ENCODE measurements at regions not wholly inside any gene's neighbourhood (a gene's known extent, or its start where the extent isn't known, plus 50 kb on each side); places are given as distances from the start of the nearest gene placed in this dataset.

DNA sequence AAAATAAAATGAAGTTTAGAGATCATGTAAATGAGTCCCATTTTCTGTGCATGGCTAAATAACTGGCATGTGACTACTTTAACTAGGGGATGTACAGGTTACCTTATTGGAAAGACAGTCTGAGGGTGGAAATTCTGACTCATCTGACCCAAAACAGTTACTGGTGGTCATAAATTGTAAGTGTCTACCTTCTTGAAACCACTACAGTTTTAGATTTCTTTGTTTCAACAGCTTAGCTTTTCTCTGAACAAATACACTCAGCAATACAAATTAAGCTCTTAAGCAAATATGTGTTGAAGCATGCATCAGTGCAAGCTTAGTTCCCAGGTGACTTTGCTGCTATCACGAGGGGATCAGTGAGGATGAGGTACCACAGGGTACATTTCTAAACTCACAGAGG, 60.7 kb upstream of the PGM2 start:
- Histone ChIP-seq H3K27ac (no peak overlapping the region), H3K27me3 (no peaks in the 10 kb centered on the region), H3K9me3 (no peaks in the 10 kb centered on the region), H3K36me3 (no peaks in the 10 kb centered on the region), H3K4me1 (no peaks in the 10 kb centered on the region), H3K4me3 (no peak overlapping the region)
- intact Hi-C loops (cut with DNase I): no loop called here
- no peak for DNase-seq
- 38 to 53% methylated on average over 1 of the region's 1 CpG for WGBS, 2 donors
- TF ChIP-seq, protein P1, sequence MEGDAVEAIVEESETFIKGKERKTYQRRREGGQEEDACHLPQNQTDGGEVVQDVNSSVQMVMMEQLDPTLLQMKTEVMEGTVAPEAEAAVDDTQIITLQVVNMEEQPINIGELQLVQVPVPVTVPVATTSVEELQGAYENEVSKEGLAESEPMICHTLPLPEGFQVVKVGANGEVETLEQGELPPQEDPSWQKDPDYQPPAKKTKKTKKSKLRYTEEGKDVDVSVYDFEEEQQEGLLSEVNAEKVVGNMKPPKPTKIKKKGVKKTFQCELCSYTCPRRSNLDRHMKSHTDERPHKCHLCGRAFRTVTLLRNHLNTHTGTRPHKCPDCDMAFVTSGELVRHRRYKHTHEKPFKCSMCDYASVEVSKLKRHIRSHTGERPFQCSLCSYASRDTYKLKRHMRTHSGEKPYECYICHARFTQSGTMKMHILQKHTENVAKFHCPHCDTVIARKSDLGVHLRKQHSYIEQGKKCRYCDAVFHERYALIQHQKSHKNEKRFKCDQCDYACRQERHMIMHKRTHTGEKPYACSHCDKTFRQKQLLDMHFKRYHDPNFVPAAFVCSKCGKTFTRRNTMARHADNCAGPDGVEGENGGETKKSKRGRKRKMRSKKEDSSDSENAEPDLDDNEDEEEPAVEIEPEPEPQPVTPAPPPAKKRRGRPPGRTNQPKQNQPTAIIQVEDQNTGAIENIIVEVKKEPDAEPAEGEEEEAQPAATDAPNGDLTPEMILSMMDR (IDR thresholded peaks at IDR 0.05): no peak
- TF ChIP-seq POLR2AphosphoS5 (IDR thresholded peaks at IDR 0.05) (no peak), EP300 (IDR thresholded peaks at IDR 0.05) (no peak), POLR2A (IDR thresholded peaks at IDR 0.05) (no peak)

DNA sequence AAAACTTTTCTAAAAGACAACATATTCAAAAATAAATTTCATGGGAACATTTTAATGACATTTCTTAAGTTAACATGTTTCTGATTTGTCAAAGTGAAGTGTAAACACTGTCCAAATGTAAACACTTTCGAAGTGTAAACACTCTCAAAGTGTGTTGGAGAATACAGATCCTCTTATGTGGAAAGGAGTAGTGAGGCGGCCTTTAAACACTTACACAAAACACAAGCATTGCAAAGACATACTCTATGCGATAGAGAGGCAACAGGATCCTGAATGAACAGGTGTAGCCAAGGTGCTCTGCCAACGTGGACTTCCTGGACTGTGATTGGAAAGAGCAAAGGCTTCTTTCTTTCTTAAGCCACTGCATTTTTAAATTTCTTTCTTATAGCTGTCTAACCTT, 62.7 kb upstream of the PGM2 start:
- no peak overlapping the region for H3K27ac ChIP-seq
- DNase-seq: no peak
- no peaks in the 10 kb centered on the region for H3K36me3 ChIP-seq
- H3K4me1 ChIP-seq: no peaks in the 10 kb centered on the region
- no peaks in the 10 kb centered on the region for H3K9me3 ChIP-seq
- intact Hi-C loops (cut with DNase I): no loop called here
- no peaks in the 10 kb centered on the region for H3K27me3 ChIP-seq
- 43 to 65% methylated on average over 4 of the region's 4 CpGs for WGBS, 2 donors
- no peak for TF ChIP-seq POLR2A (IDR thresholded peaks at IDR 0.05)
- TF ChIP-seq, protein P1 (IDR thresholded peaks at IDR 0.05): no peak
- no peak for TF ChIP-seq EP300 (IDR thresholded peaks at IDR 0.05)
- no peak overlapping the region for H3K4me3 ChIP-seq

DNA sequence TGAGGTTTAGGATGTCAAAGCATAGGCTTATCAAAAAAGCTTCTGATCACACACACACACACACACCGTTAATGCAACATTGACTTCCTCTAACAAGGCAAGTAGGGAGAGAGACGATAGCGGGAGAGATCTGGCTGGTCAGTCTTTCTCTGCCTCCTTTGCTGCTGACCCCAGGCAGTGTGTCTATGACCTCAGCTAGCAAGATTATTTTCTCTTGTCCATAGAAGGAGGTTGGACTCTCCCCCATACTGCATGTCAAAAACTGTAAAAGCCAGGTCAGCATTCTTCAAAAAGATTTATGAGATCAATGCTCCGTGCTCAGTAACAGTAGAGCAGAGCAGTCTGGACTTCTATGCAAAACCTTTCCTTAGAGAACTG, 63.5 kb upstream of the PGM2 start:
- WGBS, 2 donors: 64 to 78% methylated on average over 4 of the region's 4 CpGs

DNA sequence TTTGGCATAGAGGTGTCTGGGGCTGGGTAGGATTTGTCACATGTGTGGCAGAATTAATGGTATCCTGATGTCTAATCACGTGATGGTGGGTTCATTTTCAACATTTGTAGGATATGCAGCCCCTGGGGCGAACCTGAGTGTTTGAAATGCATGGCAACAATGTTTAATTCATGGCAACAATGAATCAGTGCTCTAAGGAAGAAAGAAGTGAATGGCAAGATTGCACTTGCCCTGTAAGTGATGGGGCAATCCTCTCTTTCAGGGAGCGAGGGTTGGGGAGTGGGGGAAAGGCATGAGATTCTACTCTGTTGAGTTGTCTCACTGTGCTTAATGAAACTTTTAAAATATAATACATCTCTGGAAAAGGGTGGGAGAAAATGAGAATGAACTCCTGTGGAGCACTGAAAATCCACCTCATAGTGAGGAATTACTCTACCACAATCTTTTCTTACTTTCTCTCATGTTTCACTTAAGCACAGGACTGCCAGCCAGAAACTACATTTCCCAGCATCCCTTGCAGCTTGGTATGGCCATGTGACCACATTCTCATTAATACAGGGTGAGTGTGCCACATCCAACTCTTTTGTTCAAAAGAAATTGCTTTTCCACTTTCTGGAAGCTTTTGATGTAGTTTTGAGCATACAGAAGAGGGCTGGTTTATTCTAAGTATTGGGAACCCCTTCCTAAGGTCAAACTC, 64.0 kb upstream of the PGM2 start:
- no peaks in the 10 kb centered on the region for H3K27me3 ChIP-seq
- H3K9me3 ChIP-seq: no peaks in the 10 kb centered on the region
- no peaks in the 10 kb centered on the region for H3K4me1 ChIP-seq
- H3K36me3 ChIP-seq: no peaks in the 10 kb centered on the region
- H3K27ac ChIP-seq: no peak overlapping the region
- no peak for TF ChIP-seq POLR2AphosphoS5 (IDR thresholded peaks at IDR 0.05)
- no peak for TF ChIP-seq EP300 (IDR thresholded peaks at IDR 0.05)
- TF ChIP-seq POLR2A (IDR thresholded peaks at IDR 0.05): no peak
- TF ChIP-seq, protein P1 (IDR thresholded peaks at IDR 0.05): no peak
- WGBS, 2 donors: 80 to 93% methylated on average over 3 of the region's 3 CpGs
- intact Hi-C loops (cut with DNase I): no loop called here
- DNase-seq: no peak
- H3K4me3 ChIP-seq: no peak overlapping the region

More for the DNA sequence above, 63.5 kb upstream of the PGM2 start:
- Histone ChIP-seq H3K4me3 (no peak overlapping the region), H3K4me1 (no peaks in the 10 kb centered on the region), H3K9me3 (no peaks in the 10 kb centered on the region), H3K36me3 (no peaks in the 10 kb centered on the region), H3K27ac (no peak overlapping the region), H3K27me3 (no peaks in the 10 kb centered on the region)
- no peak for DNase-seq
- TF ChIP-seq EP300 (IDR thresholded peaks at IDR 0.05) (no peak), POLR2AphosphoS5 (IDR thresholded peaks at IDR 0.05) (no peak), POLR2A (IDR thresholded peaks at IDR 0.05) (no peak)
- TF ChIP-seq, protein P1 (IDR thresholded peaks at IDR 0.05): no peak
- intact Hi-C loops (cut with DNase I): no loop called here

DNA sequence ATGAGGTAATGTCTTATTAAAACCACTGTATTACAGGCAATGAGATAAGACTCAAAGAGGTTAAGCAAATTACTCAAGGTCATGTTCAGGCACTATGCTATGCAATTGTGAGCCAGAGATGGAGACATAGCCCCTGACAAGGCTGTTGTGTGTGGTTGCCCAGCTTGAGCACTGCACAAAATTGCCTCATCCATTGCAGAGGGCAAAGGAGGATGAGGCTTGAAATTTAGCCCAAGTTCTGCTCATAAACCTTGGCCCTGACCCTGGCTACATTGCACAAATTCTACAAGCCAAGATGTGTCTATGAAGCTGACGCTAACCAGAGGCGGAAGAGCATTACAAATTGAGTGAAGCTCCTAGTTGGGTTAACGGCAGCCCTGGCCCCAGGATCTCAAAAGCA, 65.6 kb upstream of the PGM2 start:
- Histone ChIP-seq H3K4me3 (no peak overlapping the region), H3K4me1 (no peaks in the 10 kb centered on the region), H3K36me3 (no peaks in the 10 kb centered on the region), H3K27ac (no peak overlapping the region), H3K27me3 (no peaks in the 10 kb centered on the region), H3K9me3 (no peaks in the 10 kb centered on the region)
- intact Hi-C loops (cut with DNase I): no loop called here
- TF ChIP-seq, protein P1 (IDR thresholded peaks at IDR 0.05): no peak
- TF ChIP-seq EP300 (IDR thresholded peaks at IDR 0.05) (no peak), POLR2AphosphoS5 (IDR thresholded peaks at IDR 0.05) (no peak), POLR2A (IDR thresholded peaks at IDR 0.05) (no peak)
- WGBS, 2 donors: 79 to 93% methylated on average over 3 of the region's 3 CpGs
- no peak for DNase-seq
